HepG2 (cell line): ENCODE measurements at regions not wholly inside any gene's neighbourhood (a gene's known extent, or its start where the extent isn't known, plus 50 kb on each side); places are given as distances from the start of the nearest gene placed in this dataset.
A peak's percentile ranks its signal among the peaks of the same experiment; 100 is the strongest.

ENCODE experiments used
- AGO1 ChIP-seq: fragments of 200-400 bp; formaldehyde crosslinking; IDR thresholded peaks from 2 replicates; pipeline ENCODE4 v1.6.1; 2017; ENCODE audit warnings: mild to moderate bottlenecking, low read depth, low read length, moderate library complexity; ENCODE audit not compliant: poor library complexity, severe bottlenecking
- ARNT2 ChIP-seq: sonication (generic); formaldehyde crosslinking; IDR thresholded peaks from 2 replicates; pipeline ENCODE4 v1.8.0; 2022; ENCODE audit warnings: mild to moderate bottlenecking, low read depth, missing genetic modification reagents, moderate library complexity
- CBX5 ChIP-seq: sonication (generic); formaldehyde crosslinking; IDR thresholded peaks from 2 replicates; pipeline ENCODE4 v1.4.0; 2020; ENCODE audit warnings: missing genetic modification reagents, borderline replicate concordance
- HHEX ChIP-seq: IDR thresholded peaks from 2 replicates; pipeline ENCODE4 v1.6.1; 2016; ENCODE audit warnings: control low read depth
- IKZF4 ChIP-seq: sonication (generic); formaldehyde crosslinking; IDR thresholded peaks from 2 replicates; pipeline ENCODE4 v1.5.1; 2020; ENCODE audit warnings: borderline replicate concordance, mild to moderate bottlenecking, low read depth, missing genetic modification reagents; ENCODE audit errors: not compliant biosample characterization
- MATR3 ChIP-seq: sonication (generic); formaldehyde crosslinking; IDR thresholded peaks from 2 replicates; pipeline ENCODE4 v1.4.0; 2020; ENCODE audit warnings: missing genetic modification reagents
- MEF2D ChIP-seq: sonication (generic); formaldehyde crosslinking; IDR thresholded peaks from 2 replicates; pipeline ENCODE4 v1.5.1; 2020; ENCODE audit warnings: mild to moderate bottlenecking, missing genetic modification reagents
- MIXL1 ChIP-seq: IDR thresholded peaks from 2 replicates; pipeline ENCODE4 v1.6.1; 2016
- PHF20 ChIP-seq: sonication (generic); formaldehyde crosslinking; IDR thresholded peaks from 2 replicates; pipeline ENCODE4 v1.5.0; 2020; ENCODE audit warnings: mild to moderate bottlenecking, missing genetic modification reagents
- POGK ChIP-seq: sonication (generic); formaldehyde crosslinking; conservative IDR thresholded peaks from 2 replicates; pipeline ENCODE4 v1.8.0; 2022; ENCODE audit warnings: mild to moderate bottlenecking, moderate library complexity, missing genetic modification reagents
- POLR2G ChIP-seq: fragments of 200-400 bp; formaldehyde crosslinking; IDR thresholded peaks from 2 replicates; pipeline ENCODE4 v1.6.1; 2018; ENCODE audit warnings: mild to moderate bottlenecking, low read depth, low read length, moderate library complexity
- SIX1 ChIP-seq: sonication (generic); formaldehyde crosslinking; IDR thresholded peaks from 2 replicates; pipeline ENCODE4 v1.4.0; 2020; ENCODE audit warnings: missing genetic modification reagents, borderline replicate concordance
- SMC3 ChIP-seq: IDR thresholded peaks from 2 replicates; pipeline ENCODE4 v1.6.1; 2011; ENCODE audit warnings: low read length, improper control_type of control experiment
- TOPORS ChIP-seq: sonication (generic); formaldehyde crosslinking; IDR thresholded peaks from 2 replicates; pipeline ENCODE4 v1.8.0; 2023; ENCODE audit warnings: mild to moderate bottlenecking, missing genetic modification reagents
- WIZ ChIP-seq: sonication (generic); formaldehyde crosslinking; IDR thresholded peaks from 2 replicates; pipeline ENCODE4 v1.5.1; 2020; ENCODE audit warnings: mild to moderate bottlenecking, missing genetic modification reagents
- ZFP36L2 ChIP-seq: sonication (generic); formaldehyde crosslinking; IDR thresholded peaks from 2 replicates; pipeline ENCODE4 v1.4.0; 2020; ENCODE audit warnings: missing genetic modification reagents
- ZNF18 ChIP-seq: sonication (generic); formaldehyde crosslinking; IDR thresholded peaks from 2 replicates; pipeline ENCODE4 v1.8.0; 2022; ENCODE audit warnings: mild to moderate bottlenecking, missing genetic modification reagents; ENCODE audit not compliant: insufficient replicate concordance
- ZNF367 ChIP-seq: sonication (generic); formaldehyde crosslinking; IDR thresholded peaks from 2 replicates; pipeline ENCODE4 v1.4.0; 2020; ENCODE audit warnings: missing genetic modification reagents, borderline replicate concordance
- ZNF550 ChIP-seq: sonication (generic); formaldehyde crosslinking; IDR thresholded peaks from 2 replicates; pipeline ENCODE4 v1.4.0; 2020; ENCODE audit warnings: mild to moderate bottlenecking, missing genetic modification reagents, borderline replicate concordance
- ZNF709 ChIP-seq: sonication (generic); formaldehyde crosslinking; IDR thresholded peaks from 2 replicates; pipeline ENCODE4 v1.5.0; 2020; ENCODE audit warnings: mild to moderate bottlenecking, missing genetic modification reagents
- ZNF746 ChIP-seq: sonication (generic); formaldehyde crosslinking; IDR thresholded peaks from 2 replicates; pipeline ENCODE4 v1.8.0; 2022; ENCODE audit warnings: mild to moderate bottlenecking, missing genetic modification reagents
- ZNF773 ChIP-seq: sonication (generic); formaldehyde crosslinking; IDR thresholded peaks from 2 replicates; pipeline ENCODE4 v1.4.0; 2020; ENCODE audit warnings: missing genetic modification reagents, borderline replicate concordance
- ZNF780A ChIP-seq: sonication (generic); formaldehyde crosslinking; IDR thresholded peaks from 2 replicates; pipeline ENCODE4 v1.8.0; 2022; ENCODE audit warnings: mild to moderate bottlenecking, missing genetic modification reagents, moderate library complexity
- ZNF878 ChIP-seq: sonication (generic); formaldehyde crosslinking; IDR thresholded peaks from 2 replicates; pipeline ENCODE4 v1.8.1; 2023; ENCODE audit warnings: mild to moderate bottlenecking, missing genetic modification reagents, moderate library complexity
- TF ChIP-seq, protein P1 (sequence below): fragments of 450-650 bp; IDR thresholded peaks from 2 replicates; pipeline ENCODE4 v1.6.1; 2017; ENCODE audit warnings: mild to moderate bottlenecking

- TF ChIP-seq SIX1 (CRISPR knock-in tag) = peak; percentile 93
- TF ChIP-seq POLR2G = no peak
- TF ChIP-seq, protein P1, sequence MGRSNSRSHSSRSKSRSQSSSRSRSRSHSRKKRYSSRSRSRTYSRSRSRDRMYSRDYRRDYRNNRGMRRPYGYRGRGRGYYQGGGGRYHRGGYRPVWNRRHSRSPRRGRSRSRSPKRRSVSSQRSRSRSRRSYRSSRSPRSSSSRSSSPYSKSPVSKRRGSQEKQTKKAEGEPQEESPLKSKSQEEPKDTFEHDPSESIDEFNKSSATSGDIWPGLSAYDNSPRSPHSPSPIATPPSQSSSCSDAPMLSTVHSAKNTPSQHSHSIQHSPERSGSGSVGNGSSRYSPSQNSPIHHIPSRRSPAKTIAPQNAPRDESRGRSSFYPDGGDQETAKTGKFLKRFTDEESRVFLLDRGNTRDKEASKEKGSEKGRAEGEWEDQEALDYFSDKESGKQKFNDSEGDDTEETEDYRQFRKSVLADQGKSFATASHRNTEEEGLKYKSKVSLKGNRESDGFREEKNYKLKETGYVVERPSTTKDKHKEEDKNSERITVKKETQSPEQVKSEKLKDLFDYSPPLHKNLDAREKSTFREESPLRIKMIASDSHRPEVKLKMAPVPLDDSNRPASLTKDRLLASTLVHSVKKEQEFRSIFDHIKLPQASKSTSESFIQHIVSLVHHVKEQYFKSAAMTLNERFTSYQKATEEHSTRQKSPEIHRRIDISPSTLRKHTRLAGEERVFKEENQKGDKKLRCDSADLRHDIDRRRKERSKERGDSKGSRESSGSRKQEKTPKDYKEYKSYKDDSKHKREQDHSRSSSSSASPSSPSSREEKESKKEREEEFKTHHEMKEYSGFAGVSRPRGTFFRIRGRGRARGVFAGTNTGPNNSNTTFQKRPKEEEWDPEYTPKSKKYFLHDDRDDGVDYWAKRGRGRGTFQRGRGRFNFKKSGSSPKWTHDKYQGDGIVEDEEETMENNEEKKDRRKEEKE = no peak
- peak; percentile 99 for TF ChIP-seq MEF2D
- TF ChIP-seq CBX5 = peak; percentile 51; the same call in 1 of the 2 replicates
- no peak for TF ChIP-seq IKZF4 (CRISPR knock-in tag)
- TF ChIP-seq ZNF780A = no peak
- TF ChIP-seq WIZ (CRISPR knock-in tag) = no peak
- no peak for TF ChIP-seq ZNF746 (CRISPR knock-in tag)
- no peak for TF ChIP-seq ZNF18 (CRISPR knock-in tag)
- TF ChIP-seq ARNT2 (CRISPR knock-in tag) = no peak
- peak; percentile 87; the same call in 1 of the 2 replicates for TF ChIP-seq MIXL1 (CRISPR knock-in tag)
- TF ChIP-seq ZNF773 = no peak
- 0 out of 2 replicates have a peak, but pooled peaks have one; percentile 66 for TF ChIP-seq TOPORS (CRISPR knock-in tag)
- TF ChIP-seq ZNF878 = peak; percentile 41; the same call in 1 of the 2 replicates
- no peak for TF ChIP-seq ZNF550 (CRISPR knock-in tag)
- TF ChIP-seq PHF20 (CRISPR knock-in tag) = no peak
- TF ChIP-seq AGO1 = no peak
- TF ChIP-seq MATR3 = no peak
- TF ChIP-seq ZFP36L2 (CRISPR knock-in tag) = no peak
- no peak for TF ChIP-seq HHEX (CRISPR knock-in tag)
- TF ChIP-seq POGK = peak; percentile 34; the same call in 1 of the 2 replicates
- peak; percentile 15; the same call in 1 of the 2 replicates for TF ChIP-seq SMC3
- no peak for TF ChIP-seq ZNF709 (CRISPR knock-in tag)
- no peak for TF ChIP-seq ZNF367
These were observed 87.9 kb upstream of the FAM169A start (continued) for GRCh38 chr5:74953937-74954720.
